H9 (cell line): ENCODE measurements at regions not wholly inside any gene's neighbourhood (a gene's known extent, or its start where the extent isn't known, plus 50 kb on each side); places are given as distances from the start of the nearest gene placed in this dataset.

Source experiments
- DNase-seq: peaks from one replicate; pipeline ENCODE4 v3.0.0-alpha.2; 2017
- H2AFZ ChIP-seq: one replicate; pipeline ENCODE4 v1.6.1; 2013; ENCODE audit warnings: mild to moderate bottlenecking, low read length, control low read depth, moderate library complexity
- H2AK5ac ChIP-seq: 2 replicates; pipeline ENCODE4 v1.6.1; 2013; ENCODE audit warnings: low read length, control low read depth, mixed read lengths; ENCODE audit not compliant: insufficient read length
- H2BK120ac ChIP-seq: one replicate; pipeline ENCODE4 v1.6.1; 2013; ENCODE audit warnings: low read depth, mild to moderate bottlenecking, low read length, control low read depth, inconsistent platforms; ENCODE audit not compliant: poor library complexity, severe bottlenecking
- H2BK12ac ChIP-seq: 2 replicates; pipeline ENCODE4 v1.6.1; 2013; ENCODE audit warnings: low read length, control low read depth, mixed read lengths, low read depth; ENCODE audit not compliant: insufficient read length
- H2BK15ac ChIP-seq: 2 replicates; pipeline ENCODE4 v1.6.1; 2013; ENCODE audit warnings: low read depth, low read length, control low read depth
- H2BK20ac ChIP-seq: one replicate; pipeline ENCODE4 v1.6.1; 2013; ENCODE audit warnings: low read depth, mild to moderate bottlenecking, low read length, control low read depth, inconsistent platforms; ENCODE audit not compliant: poor library complexity, severe bottlenecking
- H2BK5ac ChIP-seq: 2 replicates; pipeline ENCODE4 v1.6.1; 2013; ENCODE audit warnings: low read length, control low read depth, mixed read lengths; ENCODE audit not compliant: insufficient read length
- H3K14ac ChIP-seq: 2 replicates; pipeline ENCODE4 v1.6.1; 2013; ENCODE audit warnings: low read length, control low read depth; ENCODE audit not compliant: insufficient read depth
- H3K18ac ChIP-seq: 2 replicates; pipeline ENCODE4 v1.6.1; 2013; ENCODE audit warnings: low read depth, mild to moderate bottlenecking, mixed read lengths, low read length, control low read depth; ENCODE audit not compliant: insufficient read length
- H3K23ac ChIP-seq: 2 replicates; pipeline ENCODE4 v1.6.1; 2013; ENCODE audit warnings: low read length, control low read depth, mixed read lengths, low read depth; ENCODE audit not compliant: insufficient read length
- H3K23me2 ChIP-seq: 2 replicates; pipeline ENCODE4 v1.6.1; 2013; ENCODE audit warnings: low read depth, mild to moderate bottlenecking, mixed read lengths, low read length, control low read depth; ENCODE audit not compliant: insufficient read length, poor library complexity, severe bottlenecking
- H3K27ac ChIP-seq: 2 replicates; pipeline ENCODE4 v1.5.1; 2013; ENCODE audit warnings: low read length, control low read depth, mixed read lengths, low read depth; ENCODE audit not compliant: insufficient read length
- H3K27me3 ChIP-seq: 2 replicates; pipeline ENCODE4 v1.6.1; 2013; ENCODE audit warnings: low read length, control low read depth, inconsistent platforms; ENCODE audit not compliant: insufficient read depth
- H3K4ac ChIP-seq: 2 replicates; pipeline ENCODE4 v1.6.1; 2013; ENCODE audit warnings: low read depth, mild to moderate bottlenecking, control low read depth, inconsistent platforms, low read length, moderate library complexity
- H3K4me1 ChIP-seq: 2 replicates; pipeline ENCODE4 v1.6.1; 2013; ENCODE audit warnings: low read length, control low read depth, inconsistent platforms; ENCODE audit not compliant: insufficient read depth
- H3K4me2 ChIP-seq: 2 replicates; pipeline ENCODE4 v1.6.1; 2013; ENCODE audit warnings: low read length, control low read depth, mixed read lengths; ENCODE audit not compliant: insufficient read length, insufficient read depth
- H3K56ac ChIP-seq: 2 replicates; pipeline ENCODE4 v1.6.1; 2013; ENCODE audit warnings: low read depth, mild to moderate bottlenecking, mixed read lengths, low read length, control low read depth; ENCODE audit not compliant: insufficient read length
- H3K79me1 ChIP-seq: 2 replicates; pipeline ENCODE4 v1.6.1; 2013; ENCODE audit warnings: low read depth, mild to moderate bottlenecking, moderate library complexity, low read length, control low read depth, inconsistent platforms; ENCODE audit not compliant: insufficient read depth, poor library complexity, severe bottlenecking
- H3K79me2 ChIP-seq: 2 replicates; pipeline ENCODE4 v1.6.1; 2013; ENCODE audit warnings: low read length, control low read depth, inconsistent platforms; ENCODE audit not compliant: insufficient read depth
- H3K9ac ChIP-seq: 2 replicates; pipeline ENCODE4 v1.6.1; 2013; ENCODE audit warnings: low read length, control low read depth, mixed read lengths; ENCODE audit not compliant: insufficient read length; ENCODE audit errors: extremely low read depth
- H3K9me3 ChIP-seq: one replicate; pipeline ENCODE4 v1.6.1; 2013; ENCODE audit warnings: low read depth, low read length, inconsistent platforms; ENCODE audit not compliant: control insufficient read depth
- H3T11ph ChIP-seq: one replicate; pipeline ENCODE4 v1.6.1; 2013; ENCODE audit warnings: mild to moderate bottlenecking, low read length, control low read depth, inconsistent platforms
- H4K20me1 ChIP-seq: one replicate; pipeline ENCODE4 v1.6.1; 2013; ENCODE audit not compliant: control insufficient read depth, insufficient read length, insufficient read depth
- H4K5ac ChIP-seq: 2 replicates; pipeline ENCODE4 v1.6.1; 2013; ENCODE audit warnings: low read depth, mild to moderate bottlenecking, mixed read lengths, low read length, control low read depth; ENCODE audit not compliant: insufficient read length
- H4K8ac ChIP-seq: replicated peaks from 2 replicates; pipeline ENCODE4 v1.6.1; 2013; ENCODE audit warnings: low read length, control low read depth, mixed read lengths, low read depth; ENCODE audit not compliant: insufficient read length
- H4K91ac ChIP-seq: 2 replicates; pipeline ENCODE4 v1.6.1; 2013; ENCODE audit warnings: low read depth, mild to moderate bottlenecking, moderate library complexity, mixed read lengths, low read length, control low read depth; ENCODE audit not compliant: insufficient read length
- H3K27ac Mint-ChIP-seq, 3 experiments: 2 replicates in 2 of 3; 3 replicates in 1 of 3; pipeline ENCODE4 v1.8.0; 2020 to 2021; ENCODE audit warnings: mixed read lengths in 3 of 3, mild to moderate bottlenecking in 1 of 3, moderate library complexity in 1 of 3
- H3K27me3 Mint-ChIP-seq: 2 replicates; pipeline ENCODE4 v1.8.0; 2021; ENCODE audit warnings: low read depth, mild to moderate bottlenecking, moderate library complexity, mixed read lengths
- H3K36me3 Mint-ChIP-seq, 3 experiments: 2 replicates in 2 of 3; 3 replicates in 1 of 3; pipeline ENCODE4 v1.8.0; 2020 to 2021; ENCODE audit warnings: low read depth in 3 of 3, mixed read lengths in 3 of 3; ENCODE audit not compliant: insufficient read depth in 1 of 3
- H3K4me1 Mint-ChIP-seq, 2 experiments: 2 replicates each; pipeline ENCODE4 v1.8.0; 2020; ENCODE audit warnings: mixed read lengths in 2 of 2
- H3K4me3 Mint-ChIP-seq, 2 experiments: 2 replicates in 1 of 2; 3 replicates in 1 of 2; pipeline ENCODE4 v1.8.0; 2020 to 2021; ENCODE audit warnings: mild to moderate bottlenecking in 2 of 2, mixed read lengths in 2 of 2, moderate library complexity in 1 of 2
- H3K9me3 Mint-ChIP-seq, 2 experiments: 2 replicates in 1 of 2; 3 replicates in 1 of 2; pipeline ENCODE4 v1.8.0; 2020; ENCODE audit warnings: mild to moderate bottlenecking in 2 of 2, mixed read lengths in 2 of 2, moderate library complexity in 1 of 2
- WGBS: extraction: QIAGEN DNeasy Blood & Tissue Kit; methylation state at CpG from one replicate; pipeline ENCODE4 v1.1.7; 2013; ENCODE audit warnings: missing lambda C conversion rate, low lambda C conversion rate, mixed read lengths; ENCODE audit not compliant: insufficient read length; ENCODE audit errors: extremely low coverage; 5-methylcytosine and 5-hydroxymethylcytosine counted together
- TF ChIP-seq, protein P1 (sequence below): fragments of 200-600 bp; sonication (generic); conservative IDR thresholded peaks from 3 replicates; pipeline ENCODE4 v1.8.0; 2021; ENCODE audit warnings: antibody characterized with exemption, mild to moderate bottlenecking

DNA sequence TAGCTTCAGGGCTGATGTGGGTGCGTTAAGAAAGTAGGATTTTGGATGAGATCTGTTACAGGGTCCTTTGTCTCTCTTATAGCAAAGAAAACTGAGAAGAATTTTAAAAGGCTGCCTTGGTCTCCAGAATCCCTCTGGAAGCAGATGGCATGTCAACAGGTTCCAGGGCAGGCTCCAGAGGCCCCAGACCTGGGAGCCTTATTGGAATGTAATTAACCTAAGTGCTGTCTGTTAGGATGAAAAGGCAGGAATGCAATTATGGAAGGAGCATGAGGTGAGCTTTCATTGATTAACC lies 97.2 kb upstream of the PKDCC start:
- no peaks in the 10 kb centered on the region; a peak in 1 of 7 replicates for H3K36me3 Mint-ChIP-seq
- no peak for DNase-seq
- Histone ChIP-seq H3K27me3 (no peaks in the 10 kb centered on the region), H2BK120ac (no peak overlapping the region), H3K14ac (no peak overlapping the region), H3K4ac (no peak overlapping the region), H4K91ac (no peak overlapping the region), H2AFZ (no peak overlapping the region), H3K4me2 (no peak overlapping the region), H2BK12ac (no peak overlapping the region), H3K9ac (no peak overlapping the region), H3K23me2 (no peaks in the 10 kb centered on the region), H3T11ph (no peak overlapping the region), H4K5ac (no peak overlapping the region), H3K56ac (no peak overlapping the region), H2BK20ac (no peak overlapping the region), H3K9me3 (no peaks in the 10 kb centered on the region), H2AK5ac (no peak overlapping the region), H3K18ac (no peak overlapping the region), H3K79me1 (no peaks in the 10 kb centered on the region), H3K27ac (no peak overlapping the region), H3K79me2 (no peaks in the 10 kb centered on the region), H3K4me1 (peaks cover 16% of the 10 kb centered on the region), H2BK15ac (no peak overlapping the region), H4K20me1 (no peaks in the 10 kb centered on the region), H4K8ac (no peak overlapping the region), H3K23ac (no peak overlapping the region), H2BK5ac (no peak overlapping the region)
- peak overlapping the region; percentile 68 to 95 (median 73); a peak in 3 of 7 replicates for H3K27ac Mint-ChIP-seq
- peaks cover 59 to 63% of the 10 kb centered on the region in 2 experiments for H3K4me1 Mint-ChIP-seq
- TF ChIP-seq, protein P1, sequence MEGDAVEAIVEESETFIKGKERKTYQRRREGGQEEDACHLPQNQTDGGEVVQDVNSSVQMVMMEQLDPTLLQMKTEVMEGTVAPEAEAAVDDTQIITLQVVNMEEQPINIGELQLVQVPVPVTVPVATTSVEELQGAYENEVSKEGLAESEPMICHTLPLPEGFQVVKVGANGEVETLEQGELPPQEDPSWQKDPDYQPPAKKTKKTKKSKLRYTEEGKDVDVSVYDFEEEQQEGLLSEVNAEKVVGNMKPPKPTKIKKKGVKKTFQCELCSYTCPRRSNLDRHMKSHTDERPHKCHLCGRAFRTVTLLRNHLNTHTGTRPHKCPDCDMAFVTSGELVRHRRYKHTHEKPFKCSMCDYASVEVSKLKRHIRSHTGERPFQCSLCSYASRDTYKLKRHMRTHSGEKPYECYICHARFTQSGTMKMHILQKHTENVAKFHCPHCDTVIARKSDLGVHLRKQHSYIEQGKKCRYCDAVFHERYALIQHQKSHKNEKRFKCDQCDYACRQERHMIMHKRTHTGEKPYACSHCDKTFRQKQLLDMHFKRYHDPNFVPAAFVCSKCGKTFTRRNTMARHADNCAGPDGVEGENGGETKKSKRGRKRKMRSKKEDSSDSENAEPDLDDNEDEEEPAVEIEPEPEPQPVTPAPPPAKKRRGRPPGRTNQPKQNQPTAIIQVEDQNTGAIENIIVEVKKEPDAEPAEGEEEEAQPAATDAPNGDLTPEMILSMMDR: no peak
- H3K27me3 Mint-ChIP-seq: peaks cover 2% of the 10 kb centered on the region; the same call in 1 of the 2 replicates
- no peak overlapping the region; a peak in 1 of 5 replicates for H3K4me3 Mint-ChIP-seq
- no peaks in the 10 kb centered on the region; a peak in 1 of 5 replicates for H3K9me3 Mint-ChIP-seq
- WGBS: no CpG with 5 or more reads among the region's 1 CpG
